Astrocyte (in vitro differentiated cells and primary cell): ENCODE measurements at regions not wholly inside any gene's neighbourhood (a gene's known extent, or its start where the extent isn't known, plus 50 kb on each side); places are given as distances from the start of the nearest gene placed in this dataset.

Source experiments
- DNase-seq: peaks from one replicate; pipeline ENCODE4 v3.0.0-alpha.2; 2010; ENCODE audit warnings: low read depth
- FAIRE-seq: peaks from 2 replicates; lab custom pipeline; 2011; peaks lifted over from hg19 to GRCh38; lab: Jason Lieb, UNC
- H2AFZ ChIP-seq: 2 replicates; pipeline ENCODE4 v1.6.0; 2012; ENCODE audit warnings: low read depth, low read length, inconsistent platforms
- H3K27ac ChIP-seq: 2 replicates; pipeline ENCODE4 v1.5.1; 2011; ENCODE audit warnings: low read depth, low read length, inconsistent platforms
- H3K27me3 ChIP-seq: 2 replicates; pipeline ENCODE4 v1.6.0; 2011; ENCODE audit warnings: low read length, inconsistent platforms; ENCODE audit not compliant: insufficient read depth
- H3K36me3 ChIP-seq: 2 replicates; pipeline ENCODE4 v1.5.1; 2011; ENCODE audit warnings: low read length, inconsistent platforms; ENCODE audit not compliant: insufficient read depth
- H3K4me1 ChIP-seq: 2 replicates; pipeline ENCODE4 v1.5.1; 2011; ENCODE audit warnings: low read length, inconsistent platforms; ENCODE audit not compliant: insufficient read depth
- H3K4me2 ChIP-seq: 2 replicates; pipeline ENCODE4 v1.6.0; 2012; ENCODE audit warnings: low read length, inconsistent platforms
- H3K4me3 ChIP-seq: 2 replicates; pipeline ENCODE4 v1.5.1; 2011; ENCODE audit warnings: low read depth, mild to moderate bottlenecking, low read length, inconsistent platforms; ENCODE audit not compliant: insufficient read depth
- H3K79me2 ChIP-seq: 2 replicates; pipeline ENCODE4 v1.6.0; 2012; ENCODE audit warnings: mild to moderate bottlenecking, low read length, inconsistent platforms; ENCODE audit not compliant: insufficient read depth
- H3K9ac ChIP-seq: 2 replicates; pipeline ENCODE4 v1.6.0; 2012; ENCODE audit warnings: mild to moderate bottlenecking, low read length, inconsistent platforms
- H3K9me3 ChIP-seq: 2 replicates; pipeline ENCODE4 v1.5.1; 2012; ENCODE audit warnings: low read depth, mild to moderate bottlenecking, low read length, inconsistent platforms; ENCODE audit not compliant: insufficient read depth
- H4K20me1 ChIP-seq: 2 replicates; pipeline ENCODE4 v1.6.0; 2012; ENCODE audit warnings: low read length, inconsistent platforms; ENCODE audit not compliant: insufficient read depth
- H3K27ac Mint-ChIP-seq: one replicate; pipeline ENCODE4 v1.8.0; 2021; ENCODE audit warnings: mild to moderate bottlenecking, mixed read lengths; ENCODE audit not compliant: unreplicated experiment
- H3K27me3 Mint-ChIP-seq: one replicate; pipeline ENCODE4 v1.8.0; 2021; ENCODE audit warnings: low read depth, mixed read lengths; ENCODE audit not compliant: unreplicated experiment
- H3K36me3 Mint-ChIP-seq: one replicate; pipeline ENCODE4 v1.8.0; 2021; ENCODE audit warnings: low read depth, mixed read lengths; ENCODE audit not compliant: unreplicated experiment
- H3K4me1 Mint-ChIP-seq: one replicate; pipeline ENCODE4 v1.8.0; 2021; ENCODE audit warnings: low read depth, mixed read lengths; ENCODE audit not compliant: unreplicated experiment
- H3K4me3 Mint-ChIP-seq: one replicate; pipeline ENCODE4 v1.8.0; 2021; ENCODE audit warnings: mild to moderate bottlenecking, moderate library complexity, mixed read lengths; ENCODE audit not compliant: unreplicated experiment
- H3K9me3 Mint-ChIP-seq: one replicate; pipeline ENCODE4 v1.8.0; 2021; ENCODE audit warnings: mild to moderate bottlenecking, mixed read lengths; ENCODE audit not compliant: unreplicated experiment
- CTCF ChIP-seq: IDR thresholded peaks from 2 replicates; pipeline ENCODE4 v1.5.1; 2011; ENCODE audit warnings: low read depth, mild to moderate bottlenecking, inconsistent platforms, low read length, moderate library complexity; ENCODE audit not compliant: insufficient read depth
- EZH2 ChIP-seq: IDR thresholded peaks from 2 replicates; pipeline ENCODE4 v1.6.1; 2012; ENCODE audit warnings: mild to moderate bottlenecking, low read length, inconsistent platforms; ENCODE audit not compliant: insufficient read depth

- FAIRE-seq (peak; percentile 37), DNase-seq (no peak)
- peaks cover 7% of the 10 kb centered on the region for H3K36me3 Mint-ChIP-seq
- Histone ChIP-seq H3K79me2 (no peaks in the 10 kb centered on the region), H3K4me3 (no peak overlapping the region), H3K27me3 (no peaks in the 10 kb centered on the region), H3K4me2 (peak overlapping the region; percentile 48), H3K9me3 (no peaks in the 10 kb centered on the region), H4K20me1 (no peaks in the 10 kb centered on the region), H3K27ac (peak overlapping the region; percentile 79), H2AFZ (no peak overlapping the region), H3K9ac (peak overlapping the region; percentile 3), H3K36me3 (no peaks in the 10 kb centered on the region), H3K4me1 (peaks cover 28% of the 10 kb centered on the region)
- TF ChIP-seq CTCF (no peak), EZH2 (no peak)
- H3K27ac Mint-ChIP-seq = no peak overlapping the region
- H3K9me3 Mint-ChIP-seq = no peaks in the 10 kb centered on the region
- no peaks in the 10 kb centered on the region for H3K27me3 Mint-ChIP-seq
- no peak overlapping the region for H3K4me3 Mint-ChIP-seq
- peaks cover 42% of the 10 kb centered on the region for H3K4me1 Mint-ChIP-seq
Observed at GRCh38 chr14:51457843-51458562, 193.7 kb upstream of the FRMD6 start.

GRCh38 chr14:51458563-51458955 lies 193.2 kb upstream of the FRMD6 start:
- H3K9me3 ChIP-seq = no peaks in the 10 kb centered on the region
- H3K27me3 ChIP-seq = no peaks in the 10 kb centered on the region
- no peak overlapping the region for H3K4me3 Mint-ChIP-seq
- no peaks in the 10 kb centered on the region for H4K20me1 ChIP-seq
- peak overlapping the region; percentile 63 for H3K27ac Mint-ChIP-seq
- H3K4me2 ChIP-seq = peak overlapping the region; percentile 48
- H3K9ac ChIP-seq = peak overlapping the region; percentile 18
- DNase-seq (peak; percentile 97), FAIRE-seq (peak; percentile 78)
- no peaks in the 10 kb centered on the region for H3K79me2 ChIP-seq
- H3K4me1 Mint-ChIP-seq = peaks cover 42% of the 10 kb centered on the region
- H3K4me3 ChIP-seq = no peak overlapping the region
- H3K4me1 ChIP-seq = peaks cover 28% of the 10 kb centered on the region
- peak overlapping the region; percentile 79 for H3K27ac ChIP-seq
- TF ChIP-seq EZH2 = no peak
- no peak for TF ChIP-seq CTCF
- no peaks in the 10 kb centered on the region for H3K9me3 Mint-ChIP-seq
- peak overlapping the region; percentile 31 for H2AFZ ChIP-seq
- H3K36me3 Mint-ChIP-seq = peaks cover 7% of the 10 kb centered on the region
- H3K36me3 ChIP-seq = no peaks in the 10 kb centered on the region
- H3K27me3 Mint-ChIP-seq = no peaks in the 10 kb centered on the region

GRCh38 chr14:51460011-51460410 lies 191.7 kb upstream of the FRMD6 start:
- no peaks in the 10 kb centered on the region for H3K27me3 Mint-ChIP-seq
- no peaks in the 10 kb centered on the region for H4K20me1 ChIP-seq
- TF ChIP-seq EZH2 (no peak), CTCF (no peak)
- DNase-seq (no peak), FAIRE-seq (no peak)
- H3K9ac ChIP-seq = no peak overlapping the region
- no peaks in the 10 kb centered on the region for H3K9me3 ChIP-seq
- no peak overlapping the region for H3K4me2 ChIP-seq
- peak overlapping the region; percentile 60 for H3K27ac Mint-ChIP-seq
- H3K79me2 ChIP-seq = no peaks in the 10 kb centered on the region
- no peak overlapping the region for H3K27ac ChIP-seq
- no peaks in the 10 kb centered on the region for H3K27me3 ChIP-seq
- H3K36me3 ChIP-seq = no peaks in the 10 kb centered on the region
- peaks cover 38% of the 10 kb centered on the region for H3K4me1 Mint-ChIP-seq
- peaks cover 19% of the 10 kb centered on the region for H3K4me1 ChIP-seq
- H3K4me3 Mint-ChIP-seq = no peak overlapping the region
- H3K9me3 Mint-ChIP-seq = no peaks in the 10 kb centered on the region
- H3K36me3 Mint-ChIP-seq = peaks cover 7% of the 10 kb centered on the region
- H3K4me3 ChIP-seq = no peak overlapping the region
- H2AFZ ChIP-seq = no peak overlapping the region
